Left lung (tissue), 4 donors: ENCODE measurements at regions not wholly inside any gene's neighbourhood (a gene's known extent, or its start where the extent isn't known, plus 50 kb on each side); places are given as distances from the start of the nearest gene placed in this dataset.
"Not testable (repeated sequence)": the region's sequence is repeated elsewhere in the genome, so short reads cannot be mapped to it uniquely, and the experiment has no call there.

ENCODE experiments used
- ATAC-seq: fragments of 200-7000 bp; cut with Tn5 transposase; one replicate; pipeline ENCODE4 v1.9.1; 2020; ENCODE audit warnings: moderate library complexity
- DNase-seq, 4 donors: peaks; one replicate each; pipeline ENCODE4 v3.0.0-alpha.2; 2013 to 2020
- H3K27ac ChIP-seq, 2 donors: fragments of 200-600 bp; sonication (generic) in 1 of 2; one replicate each; pipeline versions ENCODE4 v1.5.0 to v1.8.0; 2020 to 2021
- H3K27me3 ChIP-seq, 2 donors: fragments of 200-600 bp; sonication (generic) in 1 of 2; one replicate each; pipeline versions ENCODE4 v1.5.0 to v1.8.0; 2020 to 2021
- H3K36me3 ChIP-seq, 2 donors: fragments of 200-600 bp; sonication (generic) in 1 of 2; one replicate each; pipeline versions ENCODE4 v1.5.0 to v1.8.0; 2020 to 2021
- H3K4me1 ChIP-seq, 2 donors: fragments of 200-600 bp; one replicate each; pipeline ENCODE4 v1.8.0; 2021
- H3K4me3 ChIP-seq, 2 donors: fragments of 200-600 bp; sonication (generic) in 1 of 2; one replicate each; pipeline versions ENCODE4 v1.5.0 to v1.8.0; 2020 to 2021; ENCODE audit warnings: mild to moderate bottlenecking in 1 of 2
- H3K9me3 ChIP-seq, 2 donors: fragments of 200-600 bp; sonication (generic) in 1 of 2; one replicate each; pipeline versions ENCODE4 v1.5.0 to v1.8.0; 2020 to 2021
- intact Hi-C, 2 donors: fragments of 100-400 bp; cut with DNase I; formaldehyde crosslinking; loops; one replicate each; pipeline versions ENCODE4 v1.11.2 to v1.14.2; 2022
- TF ChIP-seq, protein P1 (sequence below), 2 donors: fragments of 200-600 bp; sonication (generic) in 1 of 2; IDR thresholded peaks; one replicate each; pipeline versions ENCODE4 v1.5.0 to v1.8.0; 2021; ENCODE audit warnings: antibody characterized with exemption in 2 of 2
- donor health status: DM: no; HTN: yes; CAD: no.
- donor health status: DM: no; HTN: no; CAD: no.

DNA sequence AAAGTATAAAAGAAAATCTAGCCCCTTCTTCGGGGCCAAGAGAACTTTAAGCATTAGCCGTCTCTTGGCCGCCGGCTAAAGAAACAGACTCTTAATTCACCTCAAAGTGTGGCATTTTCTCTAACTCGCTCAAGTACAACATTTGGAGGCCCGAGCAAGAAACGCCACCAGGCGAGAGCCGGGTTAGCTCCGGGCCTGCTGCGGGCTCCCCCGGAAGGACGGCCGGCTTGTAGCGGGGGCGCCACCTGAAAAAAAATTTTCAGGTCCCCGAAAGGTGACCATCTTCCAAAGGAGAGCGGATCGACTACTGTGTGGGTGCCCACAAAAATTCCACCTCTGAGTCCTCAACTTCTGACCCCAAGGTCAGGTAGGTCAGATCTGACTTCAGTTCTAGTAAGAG is 156.0 kb downstream of the DEFB131A start:
- ATAC-seq, result no peak

DNA sequence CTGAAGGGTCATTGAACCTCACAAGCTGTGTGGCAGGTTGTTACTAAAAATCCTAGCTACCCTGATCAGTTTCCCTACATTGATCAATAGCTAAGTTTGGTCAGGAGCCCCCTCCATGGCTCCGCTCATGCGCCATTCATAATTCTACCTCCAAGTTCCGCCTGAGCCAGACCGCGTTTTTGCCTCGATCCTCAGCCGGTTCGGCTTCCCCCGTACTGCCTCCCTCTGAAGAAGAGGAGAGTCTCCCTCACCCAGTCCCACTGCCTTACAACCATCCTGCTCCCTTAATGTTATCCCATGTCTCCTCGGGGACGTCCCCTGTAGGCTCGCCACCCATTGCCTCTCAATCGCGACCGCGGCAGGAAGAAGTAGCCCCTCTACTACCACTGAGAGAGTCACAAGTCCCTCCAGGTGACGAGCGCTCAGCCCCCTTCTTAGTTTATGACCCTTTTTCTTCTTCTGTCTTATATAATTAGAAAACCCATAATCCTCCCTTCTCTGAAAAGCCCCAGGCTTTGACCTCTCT is 158.2 kb downstream of the DEFB131A start:
- Histone ChIP-seq H3K4me1 (no peaks in the 10 kb centered on the region), H3K9me3 (no peaks in the 10 kb centered on the region), H3K36me3 (no peaks in the 10 kb centered on the region), H3K4me3 (no peak overlapping the region), H3K27ac (no peak overlapping the region), H3K27me3 (no peaks in the 10 kb centered on the region)
- TF ChIP-seq, protein P1, sequence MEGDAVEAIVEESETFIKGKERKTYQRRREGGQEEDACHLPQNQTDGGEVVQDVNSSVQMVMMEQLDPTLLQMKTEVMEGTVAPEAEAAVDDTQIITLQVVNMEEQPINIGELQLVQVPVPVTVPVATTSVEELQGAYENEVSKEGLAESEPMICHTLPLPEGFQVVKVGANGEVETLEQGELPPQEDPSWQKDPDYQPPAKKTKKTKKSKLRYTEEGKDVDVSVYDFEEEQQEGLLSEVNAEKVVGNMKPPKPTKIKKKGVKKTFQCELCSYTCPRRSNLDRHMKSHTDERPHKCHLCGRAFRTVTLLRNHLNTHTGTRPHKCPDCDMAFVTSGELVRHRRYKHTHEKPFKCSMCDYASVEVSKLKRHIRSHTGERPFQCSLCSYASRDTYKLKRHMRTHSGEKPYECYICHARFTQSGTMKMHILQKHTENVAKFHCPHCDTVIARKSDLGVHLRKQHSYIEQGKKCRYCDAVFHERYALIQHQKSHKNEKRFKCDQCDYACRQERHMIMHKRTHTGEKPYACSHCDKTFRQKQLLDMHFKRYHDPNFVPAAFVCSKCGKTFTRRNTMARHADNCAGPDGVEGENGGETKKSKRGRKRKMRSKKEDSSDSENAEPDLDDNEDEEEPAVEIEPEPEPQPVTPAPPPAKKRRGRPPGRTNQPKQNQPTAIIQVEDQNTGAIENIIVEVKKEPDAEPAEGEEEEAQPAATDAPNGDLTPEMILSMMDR (IDR thresholded peaks at IDR 0.05), result no peak
- ATAC-seq (no peak), DNase-seq (peak in 1 of 4 donors; percentile 55)
- intact Hi-C loops, result no loop called here

More for the DNA sequence above, 156.0 kb downstream of the DEFB131A start:
- TF ChIP-seq, protein P1 (IDR thresholded peaks at IDR 0.05), result no peak
- intact Hi-C loops, result no loop called here
- H3K4me1 ChIP-seq, result no peaks in the 10 kb centered on the region
- no peaks in the 10 kb centered on the region for H3K9me3 ChIP-seq
- no peak overlapping the region for H3K27ac ChIP-seq
- DNase-seq, result no peak
- no peak overlapping the region for H3K4me3 ChIP-seq
- no peaks in the 10 kb centered on the region for H3K27me3 ChIP-seq
- no peaks in the 10 kb centered on the region for H3K36me3 ChIP-seq

DNA sequence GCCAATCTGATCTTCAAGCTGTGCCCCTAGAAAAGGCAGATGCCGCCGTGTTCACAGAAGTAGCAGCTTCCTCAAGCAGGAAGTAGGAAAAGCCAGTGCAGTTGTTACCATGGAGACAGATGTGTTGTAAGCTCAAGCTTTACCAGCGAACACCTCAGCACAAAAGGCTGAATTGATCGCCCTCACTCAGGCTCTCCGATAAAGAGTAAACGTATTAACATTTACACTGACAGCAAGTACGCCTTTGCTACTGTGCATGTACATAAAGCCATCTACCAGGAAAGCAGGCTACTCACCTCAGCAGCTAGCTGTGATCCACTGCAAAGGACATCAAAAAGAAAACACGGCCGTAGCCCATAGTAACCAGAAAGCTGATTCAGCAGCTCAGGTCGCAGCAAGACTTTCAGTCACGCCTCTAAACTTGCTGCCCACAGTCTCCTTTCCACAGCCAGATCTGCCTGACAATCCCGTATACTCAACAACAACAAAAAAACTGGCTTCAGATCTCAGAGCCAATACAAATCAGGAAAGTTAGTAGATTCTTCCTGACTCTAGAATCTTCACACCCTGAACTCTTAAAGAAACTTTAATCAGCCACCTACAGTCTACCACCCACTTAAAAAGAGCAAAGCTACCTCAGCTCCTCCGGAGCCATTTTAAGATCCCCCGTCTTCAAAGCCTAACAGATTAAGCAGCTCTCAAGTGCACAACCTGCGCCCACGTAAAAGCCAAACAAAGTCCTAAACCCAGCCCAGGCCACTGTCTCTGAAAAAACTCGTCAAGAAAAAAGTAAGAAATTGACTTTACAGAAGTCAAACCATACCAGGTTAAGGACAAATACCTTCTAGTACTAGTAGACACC is 160.0 kb downstream of the DEFB131A start:
- H3K4me3 ChIP-seq, H3K27me3 ChIP-seq, H3K36me3 ChIP-seq, intact Hi-C loops, H3K9me3 ChIP-seq, ATAC-seq, H3K27ac ChIP-seq, H3K4me1 ChIP-seq: not testable (repeated sequence)
- peak in 2 of 4 donors; percentile 61 to 79 for DNase-seq

DNA sequence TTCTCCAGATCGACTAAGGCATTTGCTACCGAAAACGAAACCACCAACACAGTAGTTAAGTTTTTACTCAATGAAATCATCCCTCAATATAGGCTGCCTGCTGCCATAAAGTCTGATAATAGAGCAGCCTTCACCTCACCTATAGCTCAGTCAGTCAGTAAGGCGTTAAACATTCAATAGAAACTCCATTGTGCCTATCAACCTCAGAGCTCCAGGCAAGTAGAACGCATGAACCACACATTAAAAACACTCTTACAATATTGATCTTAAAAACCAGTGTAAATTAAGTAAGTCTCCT is 160.6 kb downstream of the DEFB131A start:
- ATAC-seq, H3K9me3 ChIP-seq, H3K36me3 ChIP-seq, H3K4me3 ChIP-seq, H3K27ac ChIP-seq, H3K4me1 ChIP-seq, H3K27me3 ChIP-seq, intact Hi-C loops, DNase-seq: not testable (repeated sequence)

DNA sequence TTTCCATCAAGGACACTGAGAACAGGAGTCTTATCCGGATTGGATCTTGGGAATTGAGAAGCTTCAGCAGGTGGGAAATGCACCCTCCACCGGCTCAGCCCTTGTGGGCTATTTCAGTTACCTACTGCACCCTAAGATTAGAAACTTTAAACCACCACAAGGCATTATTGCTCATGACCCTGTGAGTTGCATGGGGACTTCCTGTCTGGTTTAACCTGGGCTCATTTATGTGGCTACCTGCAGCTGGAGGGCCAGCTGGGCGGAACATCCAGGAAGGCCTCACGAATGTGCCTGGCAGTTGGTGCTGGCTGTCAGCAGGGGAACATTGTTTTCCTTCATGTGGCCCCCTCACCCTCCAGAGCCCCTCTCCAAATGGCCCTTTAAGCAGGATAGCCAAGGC is 164.1 kb downstream of the DEFB131A start:
- intact Hi-C loops, result no loop called here
- no peak for DNase-seq
- TF ChIP-seq, protein P1 (IDR thresholded peaks at IDR 0.05), result no peak
- H3K27ac ChIP-seq, result no peak overlapping the region
- H3K36me3 ChIP-seq, result no peaks in the 10 kb centered on the region
- no peak overlapping the region for H3K4me3 ChIP-seq
- no peaks in the 10 kb centered on the region for H3K9me3 ChIP-seq
- no peak for ATAC-seq
- no peaks in the 10 kb centered on the region for H3K4me1 ChIP-seq
- no peaks in the 10 kb centered on the region for H3K27me3 ChIP-seq

DNA sequence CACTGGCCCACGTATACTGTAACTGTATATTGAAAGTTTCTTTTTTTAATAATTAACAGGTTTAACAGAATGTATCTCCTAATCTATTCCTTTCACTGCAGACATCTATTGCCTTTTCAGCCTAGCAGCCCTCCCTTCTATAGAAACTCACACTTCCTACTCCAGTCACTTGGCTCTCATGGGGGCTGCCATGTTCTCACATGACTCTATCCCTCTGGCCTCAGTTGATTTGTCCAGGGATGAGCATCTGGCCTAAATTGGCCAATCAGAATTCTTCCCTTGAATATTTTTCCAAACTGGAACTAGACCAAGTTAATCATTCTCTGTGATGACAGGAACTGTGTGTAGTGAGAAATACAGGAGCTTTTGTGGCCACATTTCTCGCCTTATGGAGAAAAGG is 166.1 kb downstream of the DEFB131A start:
- DNase-seq, H3K27ac ChIP-seq, H3K9me3 ChIP-seq, H3K27me3 ChIP-seq, ATAC-seq, intact Hi-C loops, H3K4me3 ChIP-seq, H3K36me3 ChIP-seq, H3K4me1 ChIP-seq: not testable (repeated sequence)

DNA sequence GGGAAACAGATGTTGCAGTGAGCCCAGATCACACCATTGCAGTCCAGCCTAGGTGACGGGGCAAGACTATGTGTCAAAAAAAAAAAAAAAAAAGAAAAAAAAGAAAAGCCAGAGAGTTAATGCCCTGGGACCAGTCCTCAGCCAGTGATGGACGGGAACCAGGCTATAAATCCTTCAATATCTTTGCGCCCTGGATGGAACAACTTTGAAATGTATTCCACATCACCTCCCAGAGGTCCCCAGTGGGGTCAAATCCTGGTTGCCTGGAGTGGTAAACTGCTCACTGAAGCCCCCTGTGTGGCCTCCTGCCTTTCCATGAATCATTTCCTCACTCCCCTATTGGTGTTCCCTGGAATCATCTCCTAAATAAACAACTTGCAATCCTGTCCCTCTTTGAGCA is 166.9 kb downstream of the DEFB131A start:
- H3K27ac ChIP-seq, result no peak overlapping the region
- H3K36me3 ChIP-seq, result no peaks in the 10 kb centered on the region
- TF ChIP-seq, protein P1 (IDR thresholded peaks at IDR 0.05), result no peak
- intact Hi-C loops, result no loop called here
- no peak for DNase-seq
- no peak overlapping the region for H3K4me3 ChIP-seq
- no peaks in the 10 kb centered on the region for H3K4me1 ChIP-seq
- H3K9me3 ChIP-seq, result no peaks in the 10 kb centered on the region
- no peak for ATAC-seq
- no peaks in the 10 kb centered on the region for H3K27me3 ChIP-seq

DNA sequence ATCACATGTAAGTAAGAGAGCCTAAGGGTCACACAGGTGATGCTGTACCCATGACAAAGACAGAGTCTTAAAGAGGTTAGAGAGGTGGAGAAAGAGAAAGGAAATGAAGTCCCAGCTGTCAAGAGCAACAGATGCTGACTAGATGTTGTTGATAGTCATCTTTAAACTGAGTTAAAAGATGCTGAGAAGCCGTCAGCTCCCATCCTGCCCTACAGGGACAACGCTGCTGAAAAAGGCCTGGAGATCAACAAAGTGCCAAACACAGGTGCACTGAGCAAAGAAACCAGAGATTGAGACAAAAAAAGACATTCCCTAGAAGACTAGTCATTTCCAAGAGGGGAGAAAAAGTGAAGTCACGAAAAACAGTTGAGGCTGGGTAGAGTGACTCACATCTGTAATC is 145.0 kb upstream of the DRD5 start:
- H3K9me3 ChIP-seq, ATAC-seq, DNase-seq, H3K27me3 ChIP-seq, H3K27ac ChIP-seq, intact Hi-C loops, H3K4me3 ChIP-seq, H3K36me3 ChIP-seq, H3K4me1 ChIP-seq: not testable (repeated sequence)
